Urinary bladder (tissue), 3 donors: ENCODE measurements at regions not wholly inside any gene's neighbourhood (a gene's known extent, or its start where the extent isn't known, plus 50 kb on each side); places are given as distances from the start of the nearest gene placed in this dataset.
"Not testable (repeated sequence)": the region's sequence is repeated elsewhere in the genome, so short reads cannot be mapped to it uniquely, and the experiment has no call there.

ENCODE experiments used
- DNase-seq: peaks from one replicate; pipeline ENCODE4 v3.0.0-alpha.2; 2015; ENCODE audit errors: extremely low spot score
- H3K27ac ChIP-seq: one replicate; pipeline ENCODE4 v1.5.1; 2013; ENCODE audit warnings: low read depth, mild to moderate bottlenecking, moderate library complexity
- H3K36me3 ChIP-seq: one replicate; pipeline ENCODE4 v1.6.1; 2013; ENCODE audit warnings: mild to moderate bottlenecking, moderate library complexity; ENCODE audit not compliant: insufficient read depth
- H3K4me1 ChIP-seq: one replicate; pipeline ENCODE4 v1.6.1; 2013; ENCODE audit warnings: mild to moderate bottlenecking, moderate library complexity; ENCODE audit not compliant: insufficient read depth
- H3K4me3 ChIP-seq: one replicate; pipeline ENCODE4 v1.5.1; 2013; ENCODE audit warnings: low read depth, low read length
- WGBS: extraction: QIAGEN DNeasy Blood & Tissue Kit; methylation state at CpG from one replicate; pipeline ENCODE4 v1.1.7; 2013; 5-methylcytosine and 5-hydroxymethylcytosine counted together
- donor health status: healthy with polysubstance abuse.
- donor health status: healthy.

DNA sequence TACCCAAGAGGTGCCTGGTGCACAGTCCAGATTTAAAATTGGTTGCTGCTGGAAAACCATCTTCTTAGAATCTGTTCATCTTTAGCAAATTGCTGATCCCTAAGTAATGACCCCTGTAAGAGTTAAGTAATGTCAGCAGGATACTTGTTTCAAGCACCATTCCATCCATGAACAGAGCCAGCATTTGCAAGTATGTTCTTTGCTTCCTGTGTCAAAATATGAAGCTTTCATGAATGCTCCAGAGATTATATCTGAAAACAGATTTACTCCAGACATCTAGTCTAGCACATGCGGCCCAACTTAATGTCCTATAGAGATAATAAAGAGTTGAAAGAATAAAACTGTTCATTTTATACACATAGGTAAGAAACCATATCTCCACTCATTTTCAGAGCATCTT is 98.7 kb upstream of the ZNF438 start:
- Histone ChIP-seq H3K36me3 (no peaks in the 10 kb centered on the region), H3K4me3 (no peak overlapping the region), H3K27ac (no peak overlapping the region), H3K4me1 (peaks cover 1% of the 10 kb centered on the region)
- 56% methylated on average over 1 of the region's 1 CpG for WGBS
- no peak for DNase-seq

DNA sequence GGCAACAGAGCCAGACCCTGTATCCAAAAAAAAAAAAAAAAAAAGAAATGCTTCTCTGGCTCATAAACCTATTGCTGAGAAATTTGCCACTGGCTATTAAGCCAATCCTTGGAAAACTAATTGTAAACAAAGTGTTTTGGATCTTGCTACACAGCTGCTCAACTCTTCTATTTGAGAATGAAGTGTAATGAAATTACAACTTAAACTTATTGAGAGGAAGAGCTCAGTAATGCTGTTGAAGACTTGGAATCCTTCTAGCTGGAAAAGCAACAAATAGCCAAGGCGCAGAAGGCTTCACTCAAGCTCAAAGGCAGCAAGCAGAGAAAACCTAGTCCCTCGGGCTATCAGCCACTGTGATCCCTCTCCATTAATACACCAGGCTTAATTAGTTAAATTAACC is 99.6 kb upstream of the ZNF438 start:
- Histone ChIP-seq H3K4me1 (peaks cover 1% of the 10 kb centered on the region), H3K27ac (no peak overlapping the region), H3K36me3 (no peaks in the 10 kb centered on the region), H3K4me3 (no peak overlapping the region)
- 62% methylated on average over 2 of the region's 2 CpGs for WGBS
- no peak for DNase-seq

- Histone ChIP-seq H3K4me1 (no peaks in the 10 kb centered on the region), H3K4me3 (no peak overlapping the region), H3K27ac (no peak overlapping the region), H3K36me3 (no peaks in the 10 kb centered on the region)
- whole genome bisulfite sequencing = 89% methylated on average over 6 of the region's 6 CpGs
- DNase-seq = no peak
Measured at GRCh38 chr10:31132681-31133244, 101.1 kb upstream of the ZNF438 start.

DNA sequence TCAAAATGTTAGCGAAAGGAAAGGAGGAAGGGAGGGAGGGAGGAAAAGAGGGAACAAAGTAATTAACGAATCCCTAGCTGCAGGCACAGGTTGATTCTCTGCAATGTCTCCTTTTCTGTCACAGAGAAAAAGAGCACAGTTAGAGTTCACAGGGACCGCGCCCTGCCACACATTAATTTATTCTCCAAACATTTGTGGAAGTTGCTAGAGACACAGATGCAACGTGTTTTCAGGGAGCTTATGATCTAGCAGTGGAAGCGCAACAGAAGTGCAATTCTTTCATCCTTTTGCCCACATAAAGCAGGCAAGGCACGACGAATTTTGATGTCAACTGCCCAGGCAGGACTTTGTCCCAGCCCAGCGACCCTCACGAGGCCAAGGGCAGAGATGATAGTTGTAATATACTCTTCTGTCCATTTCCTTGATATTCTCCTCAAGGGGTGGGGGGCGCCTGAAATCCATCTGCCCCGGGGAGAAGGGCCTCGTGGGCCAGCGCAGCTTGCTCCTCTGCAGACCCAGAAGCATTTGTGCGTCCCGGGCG is 101.7 kb upstream of the ZNF438 start:
- WGBS = 35% methylated on average over 17 of the region's 17 CpGs
- no peak overlapping the region for H3K27ac ChIP-seq
- H3K4me1 ChIP-seq = no peaks in the 10 kb centered on the region
- H3K4me3 ChIP-seq = peak overlapping the region; percentile 51
- DNase-seq = no peak
- H3K36me3 ChIP-seq = no peaks in the 10 kb centered on the region

DNA sequence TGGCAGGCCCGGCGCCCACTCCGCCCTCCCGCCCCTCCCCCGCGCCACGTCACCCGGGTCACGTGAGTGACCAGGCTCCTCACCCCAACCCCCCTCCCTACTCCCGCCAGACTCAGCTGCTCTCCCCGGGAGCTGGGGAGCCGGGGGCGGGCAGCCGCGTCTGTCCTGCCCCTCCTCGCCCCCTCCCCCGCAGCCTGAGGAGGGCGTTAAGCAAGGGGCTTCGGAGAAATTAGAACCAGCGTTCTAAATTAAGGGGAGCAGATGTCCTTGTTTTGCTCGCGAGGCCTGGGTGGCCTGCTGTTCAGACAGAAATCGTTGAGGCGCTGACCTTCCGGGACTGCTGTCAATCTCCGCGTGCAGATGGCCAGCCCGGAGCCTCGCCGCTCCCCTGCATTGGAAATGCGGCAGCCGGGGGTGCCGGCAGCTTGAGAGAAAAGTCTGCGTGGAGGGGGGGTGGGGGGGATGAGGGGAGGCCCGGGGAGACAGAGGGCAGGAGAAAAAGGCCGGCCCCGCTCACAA is 102.2 kb upstream of the ZNF438 start:
- 1% methylated on average over 37 of the region's 37 CpGs for WGBS
- H3K4me1 ChIP-seq = no peaks in the 10 kb centered on the region
- H3K4me3 ChIP-seq = peak overlapping the region; percentile 51
- no peaks in the 10 kb centered on the region for H3K36me3 ChIP-seq
- DNase-seq = no peak
- H3K27ac ChIP-seq = peak overlapping the region; percentile 90

DNA sequence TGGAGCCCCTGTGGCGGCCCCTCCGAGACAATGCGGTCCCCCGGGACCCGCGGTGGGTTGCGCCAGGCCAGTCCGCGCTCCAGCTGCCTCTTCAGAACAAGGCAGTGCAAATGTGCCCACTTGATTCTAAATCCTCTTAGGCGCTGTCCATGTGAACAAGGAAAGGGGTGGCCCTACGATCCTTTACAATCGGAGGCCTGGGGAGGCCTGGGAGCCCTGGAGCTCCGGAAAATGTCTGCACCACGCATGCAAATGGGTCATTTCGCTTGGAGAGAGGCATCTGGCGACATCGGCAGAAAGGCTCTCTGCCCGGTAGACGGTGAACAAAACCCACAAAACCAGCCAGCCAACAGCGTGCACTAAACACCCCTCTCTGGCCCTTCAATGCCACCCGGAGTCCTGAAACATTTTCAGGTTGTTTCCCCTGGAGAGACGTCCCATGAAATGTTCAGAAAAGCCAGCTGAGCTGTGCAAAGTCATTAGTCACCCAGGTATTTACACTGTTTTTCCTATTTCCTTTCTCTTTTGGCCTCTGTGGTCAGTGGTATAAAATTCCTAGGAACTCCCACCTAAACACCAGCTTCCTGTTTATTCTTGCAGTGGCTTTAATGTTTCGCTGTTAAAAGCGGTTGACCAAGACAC is 102.8 kb upstream of the ZNF438 start:
- DNase-seq = no peak
- Histone ChIP-seq H3K27ac (peak overlapping the region; percentile 90), H3K36me3 (no peaks in the 10 kb centered on the region), H3K4me1 (no peaks in the 10 kb centered on the region), H3K4me3 (peak overlapping the region; percentile 51)
- WGBS = 15% methylated on average over 24 of the region's 24 CpGs

GRCh38 chr10:31135171-31135570 is 103.5 kb upstream of the ZNF438 start:
- no peak overlapping the region for H3K27ac ChIP-seq
- H3K4me3 ChIP-seq = no peak overlapping the region
- no peak for DNase-seq
- H3K4me1 ChIP-seq = no peaks in the 10 kb centered on the region
- no peaks in the 10 kb centered on the region for H3K36me3 ChIP-seq
- WGBS = 83% methylated on average over 6 of the region's 6 CpGs

GRCh38 chr10:31135791-31136190 is 104.1 kb upstream of the ZNF438 start:
- not testable (repeated sequence) for H3K4me1 ChIP-seq, H3K36me3 ChIP-seq, H3K27ac ChIP-seq, DNase-seq, H3K4me3 ChIP-seq
- 93% methylated on average over 8 of the region's 8 CpGs for WGBS

DNA sequence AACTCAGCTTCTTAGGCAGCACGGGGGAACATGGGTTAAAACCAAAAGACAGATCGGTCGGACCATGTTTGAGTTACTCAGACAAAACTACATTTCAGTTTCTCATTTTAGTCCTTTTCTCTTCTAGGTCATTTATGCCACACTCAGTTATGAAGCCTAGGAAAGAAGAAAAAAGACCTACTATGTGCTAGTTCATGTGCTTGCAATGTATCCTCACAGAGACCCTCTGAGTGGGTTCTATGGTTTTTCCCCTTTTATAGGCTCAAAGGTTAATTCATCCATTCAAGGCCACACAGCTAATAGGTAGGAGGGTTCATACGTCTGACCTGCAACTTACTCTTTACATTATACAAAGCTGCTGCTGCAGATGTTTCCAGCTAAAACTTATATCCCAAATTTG is 104.7 kb upstream of the ZNF438 start:
- no peak overlapping the region for H3K27ac ChIP-seq
- no peak for DNase-seq
- H3K36me3 ChIP-seq = no peaks in the 10 kb centered on the region
- 93% methylated on average over 4 of the region's 4 CpGs for WGBS
- H3K4me3 ChIP-seq = no peak overlapping the region
- H3K4me1 ChIP-seq = no peaks in the 10 kb centered on the region

DNA sequence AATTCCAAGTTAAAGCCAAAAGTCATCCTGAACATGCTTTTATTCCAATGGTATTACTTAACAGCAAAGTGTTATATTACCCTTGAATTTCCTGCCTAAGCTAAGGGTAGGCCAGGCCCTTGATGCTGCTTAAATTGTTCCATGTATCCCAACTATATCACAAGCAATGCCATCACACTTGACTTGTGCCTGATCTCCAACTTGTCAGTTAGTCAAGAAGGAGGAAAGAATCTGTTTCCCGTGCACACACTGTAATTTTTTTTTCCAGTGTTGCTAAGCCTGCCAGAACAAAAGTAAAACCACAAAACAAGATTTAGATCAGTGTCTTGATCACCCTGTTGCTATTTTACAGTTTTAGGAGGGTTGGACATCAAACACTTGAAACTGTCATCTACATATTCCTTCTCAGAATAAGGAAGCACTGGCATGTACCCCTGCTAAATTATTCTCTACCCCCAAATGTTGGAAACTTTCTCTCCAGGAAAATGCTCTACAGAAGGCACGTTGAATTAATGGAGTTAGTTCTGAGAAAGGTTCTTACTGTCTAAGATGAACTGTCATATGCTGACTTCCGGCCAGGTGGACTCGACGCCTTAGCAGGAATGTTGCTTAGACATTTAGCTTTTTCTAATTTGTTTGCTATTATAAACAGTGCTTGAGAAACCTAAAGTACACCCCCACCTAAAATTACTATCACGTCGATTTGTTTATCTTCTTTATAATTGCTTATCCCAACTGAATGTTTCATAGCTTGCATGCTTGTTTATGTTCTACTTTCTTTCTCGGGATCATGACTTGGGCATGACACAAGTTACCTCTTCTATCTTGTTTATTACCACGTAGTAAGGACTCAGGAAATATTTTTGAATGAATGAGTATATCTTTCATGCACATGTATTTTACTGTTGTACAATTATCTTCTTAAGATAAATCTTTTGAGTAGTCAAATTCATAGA is 105.5 kb upstream of the ZNF438 start:
- H3K36me3 ChIP-seq = no peaks in the 10 kb centered on the region
- 33% methylated on average over 9 of the region's 9 CpGs for WGBS
- DNase-seq = no peak
- H3K4me3 ChIP-seq = no peak overlapping the region
- no peaks in the 10 kb centered on the region for H3K4me1 ChIP-seq
- H3K27ac ChIP-seq = no peak overlapping the region

DNA sequence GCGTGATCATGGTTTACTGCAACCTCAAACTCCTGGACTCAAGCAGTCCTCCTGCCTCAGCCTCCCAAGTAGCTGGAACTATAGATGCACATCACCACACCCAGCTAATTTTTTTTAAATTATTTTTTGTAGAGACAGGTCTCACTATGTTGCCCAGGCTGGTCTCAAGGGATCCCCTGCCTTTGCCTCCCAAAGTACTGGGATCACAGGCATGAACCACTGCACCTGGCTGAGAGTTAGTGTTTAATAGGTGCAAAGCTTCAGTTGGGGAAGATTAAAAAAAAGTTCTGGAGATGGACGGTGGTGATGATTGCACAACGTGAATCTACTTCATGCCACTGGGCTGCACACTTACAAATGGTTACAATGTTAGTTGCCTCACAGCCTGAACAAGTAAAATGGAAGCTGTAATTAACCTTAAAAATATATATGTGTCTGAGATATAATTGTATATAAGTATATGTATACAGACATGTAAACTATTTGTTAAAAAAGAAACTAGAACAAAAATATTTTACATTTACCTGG is 106.4 kb upstream of the ZNF438 start:
- Histone ChIP-seq H3K36me3 (no peaks in the 10 kb centered on the region), H3K4me1 (no peaks in the 10 kb centered on the region), H3K27ac (no peak overlapping the region), H3K4me3 (no peak overlapping the region)
- DNase-seq = no peak
- WGBS = 50% methylated on average over 3 of the region's 3 CpGs

DNA sequence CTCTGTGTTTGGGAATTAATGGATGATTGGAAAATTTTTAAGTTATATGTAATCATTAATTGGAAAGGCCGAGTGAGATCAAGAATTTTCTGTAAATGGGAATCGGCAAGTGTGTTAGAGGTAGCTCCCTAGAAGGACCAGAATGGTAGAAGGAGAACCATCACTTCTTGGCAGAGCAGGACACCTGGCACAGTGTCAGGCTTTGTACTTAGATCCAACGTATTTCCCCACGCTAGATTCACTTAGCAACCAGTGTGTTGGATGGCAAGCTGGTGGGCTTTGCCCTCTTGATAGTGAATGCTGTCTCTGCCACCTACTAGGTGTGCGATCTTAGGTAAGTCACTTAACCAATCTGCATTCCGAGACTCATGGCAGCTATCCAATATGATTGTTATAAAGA is 107.8 kb upstream of the ZNF438 start:
- no peak for DNase-seq
- Histone ChIP-seq H3K27ac (no peak overlapping the region), H3K4me3 (no peak overlapping the region), H3K36me3 (no peaks in the 10 kb centered on the region), H3K4me1 (no peaks in the 10 kb centered on the region)
- WGBS = 91% methylated on average over 6 of the region's 6 CpGs

- H3K36me3 ChIP-seq = no peaks in the 10 kb centered on the region
- WGBS = 92% methylated on average over 1 of the region's 1 CpG
- DNase-seq = no peak
- no peak overlapping the region for H3K27ac ChIP-seq
- no peaks in the 10 kb centered on the region for H3K4me1 ChIP-seq
- no peak overlapping the region for H3K4me3 ChIP-seq
Measured at GRCh38 chr10:31140716-31141115, 109.1 kb upstream of the ZNF438 start.
